Thoracic aorta (tissue), 2 donors: ENCODE measurements at regions not wholly inside any gene's neighbourhood (a gene's known extent, or its start where the extent isn't known, plus 50 kb on each side); places are given as distances from the start of the nearest gene placed in this dataset.

Experiments
- ATAC-seq: fragments of 150-250 bp; one replicate; pipeline ENCODE4 v1.8.0; 2017; ENCODE audit warnings: low read depth; ENCODE audit not compliant: insufficient number of reproducible peaks, low FRiP score
- DNase-seq: peaks from one replicate; pipeline ENCODE4 v3.0.0-alpha.2; 2020; ENCODE audit warnings: low spot score
- H3K27ac ChIP-seq, 2 donors: fragments of 200-600 bp; sonication (generic); 1 replicate in 1 of 2; 2 replicates in 1 of 2; pipeline ENCODE4 v1.5.1; 2016; ENCODE audit warnings: mild to moderate bottlenecking in 2 of 2, moderate library complexity in 2 of 2
- H3K27me3 ChIP-seq: fragments of 200-600 bp; sonication (generic); replicated peaks from 2 replicates; pipeline ENCODE4 v1.6.0; 2016; ENCODE audit warnings: mild to moderate bottlenecking; ENCODE audit not compliant: insufficient read depth
- H3K36me3 ChIP-seq: fragments of 200-600 bp; sonication (generic); one replicate; pipeline ENCODE4 v1.5.1; 2016
- H3K4me1 ChIP-seq, 2 donors: fragments of 200-600 bp; sonication (generic); 1 replicate in 1 of 2; 2 replicates in 1 of 2; pipeline versions ENCODE4 v1.5.1 to v1.6.0; 2016; ENCODE audit warnings: low read depth in 2 of 2, mild to moderate bottlenecking in 1 of 2; ENCODE audit not compliant: control insufficient read depth in 1 of 2
- H3K4me3 ChIP-seq: fragments of 200-600 bp; sonication (generic); 2 replicates; pipeline ENCODE4 v1.5.1; 2016; ENCODE audit warnings: mild to moderate bottlenecking
- H3K9me3 ChIP-seq: fragments of 200-600 bp; sonication (generic); 2 replicates; pipeline ENCODE4 v1.5.1; 2016
- TF ChIP-seq, protein P1 (sequence below): fragments of 200-600 bp; sonication (generic); IDR thresholded peaks from one replicate; pipeline ENCODE4 v1.5.1; 2019; ENCODE audit warnings: antibody characterized with exemption

DNA sequence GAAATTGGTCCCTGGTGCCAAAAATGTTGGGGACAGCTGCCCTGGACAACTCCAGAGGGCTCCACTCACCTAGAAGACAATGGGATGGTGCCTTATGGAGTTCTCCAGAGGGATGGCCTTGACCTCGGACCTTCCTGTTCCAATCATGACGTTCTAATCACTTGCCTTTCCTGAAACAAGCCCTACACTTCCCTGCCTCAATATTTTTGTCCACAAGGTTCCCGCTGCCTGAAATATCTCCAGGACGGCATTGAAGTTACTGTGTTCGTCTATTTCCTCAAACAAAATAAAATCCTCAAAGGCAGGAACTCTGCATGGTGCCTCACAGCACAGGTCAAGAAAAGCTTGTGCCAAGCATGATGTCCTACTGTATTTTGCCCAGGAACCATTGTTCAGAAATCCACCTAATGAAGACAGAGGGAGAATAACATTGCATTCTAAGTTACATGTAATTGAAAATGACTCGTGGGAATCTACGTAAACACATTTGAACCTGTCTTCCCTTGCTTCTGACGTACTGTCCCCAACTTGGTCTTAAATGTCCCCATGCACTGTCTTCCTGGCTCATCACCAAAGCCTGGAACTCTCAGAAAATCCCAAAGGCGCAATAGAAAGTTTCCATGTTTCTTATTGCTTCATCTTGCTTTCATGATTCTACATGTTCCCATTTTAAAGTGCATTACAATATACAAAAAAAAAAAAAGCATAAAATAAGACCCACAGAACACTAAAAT, 342.3 kb upstream of the NRP1 start:
- Histone ChIP-seq H3K27ac (no peak overlapping the region), H3K4me3 (no peak overlapping the region), H3K27me3 (no peaks in the 10 kb centered on the region), H3K4me1 (peaks cover 11 to 12% of the 10 kb centered on the region in 2 donors), H3K36me3 (no peaks in the 10 kb centered on the region), H3K9me3 (no peaks in the 10 kb centered on the region)
- DNase-seq: no peak
- ATAC-seq: no peak
- TF ChIP-seq, protein P1, sequence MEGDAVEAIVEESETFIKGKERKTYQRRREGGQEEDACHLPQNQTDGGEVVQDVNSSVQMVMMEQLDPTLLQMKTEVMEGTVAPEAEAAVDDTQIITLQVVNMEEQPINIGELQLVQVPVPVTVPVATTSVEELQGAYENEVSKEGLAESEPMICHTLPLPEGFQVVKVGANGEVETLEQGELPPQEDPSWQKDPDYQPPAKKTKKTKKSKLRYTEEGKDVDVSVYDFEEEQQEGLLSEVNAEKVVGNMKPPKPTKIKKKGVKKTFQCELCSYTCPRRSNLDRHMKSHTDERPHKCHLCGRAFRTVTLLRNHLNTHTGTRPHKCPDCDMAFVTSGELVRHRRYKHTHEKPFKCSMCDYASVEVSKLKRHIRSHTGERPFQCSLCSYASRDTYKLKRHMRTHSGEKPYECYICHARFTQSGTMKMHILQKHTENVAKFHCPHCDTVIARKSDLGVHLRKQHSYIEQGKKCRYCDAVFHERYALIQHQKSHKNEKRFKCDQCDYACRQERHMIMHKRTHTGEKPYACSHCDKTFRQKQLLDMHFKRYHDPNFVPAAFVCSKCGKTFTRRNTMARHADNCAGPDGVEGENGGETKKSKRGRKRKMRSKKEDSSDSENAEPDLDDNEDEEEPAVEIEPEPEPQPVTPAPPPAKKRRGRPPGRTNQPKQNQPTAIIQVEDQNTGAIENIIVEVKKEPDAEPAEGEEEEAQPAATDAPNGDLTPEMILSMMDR: no peak

DNA sequence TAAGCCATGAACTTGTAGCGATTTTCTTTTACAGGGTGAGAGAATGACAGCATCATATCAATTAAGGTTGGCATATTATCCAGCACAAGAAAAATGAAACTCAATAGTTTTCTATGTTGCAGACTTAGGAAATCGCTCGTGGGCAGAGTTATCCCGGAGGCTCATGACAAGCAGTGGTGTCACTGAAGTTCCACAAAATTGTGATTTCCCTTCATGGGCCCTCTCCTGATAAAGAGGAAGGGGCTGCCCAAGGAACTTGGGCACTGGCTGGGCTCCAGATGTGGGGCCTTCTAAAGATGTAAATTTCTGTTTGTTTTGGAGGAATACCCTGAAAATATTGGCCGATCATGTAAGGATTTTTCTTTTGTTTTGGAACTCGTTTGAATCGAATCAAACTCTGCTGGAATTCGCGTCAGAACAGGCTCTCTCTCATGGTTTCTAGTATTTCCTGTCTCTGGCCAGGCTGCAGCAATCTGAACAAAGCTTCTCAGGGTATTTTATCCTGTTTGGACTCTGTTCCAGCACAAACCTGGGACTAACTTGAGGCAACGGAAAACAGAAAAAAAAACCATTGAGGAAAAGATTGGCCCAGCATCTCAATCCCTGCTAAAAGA, 340.6 kb upstream of the NRP1 start:
- peak overlapping the region; percentile 67 for H3K4me3 ChIP-seq
- H3K4me1 ChIP-seq: peaks cover 11 to 12% of the 10 kb centered on the region in 2 donors
- H3K27ac ChIP-seq: peak overlapping the region in 1 of 2 donors; percentile 37
- DNase-seq (no peak), ATAC-seq (no peak)
- TF ChIP-seq, protein P1: no peak
- no peaks in the 10 kb centered on the region for H3K9me3 ChIP-seq
- no peaks in the 10 kb centered on the region for H3K27me3 ChIP-seq
- no peaks in the 10 kb centered on the region for H3K36me3 ChIP-seq

DNA sequence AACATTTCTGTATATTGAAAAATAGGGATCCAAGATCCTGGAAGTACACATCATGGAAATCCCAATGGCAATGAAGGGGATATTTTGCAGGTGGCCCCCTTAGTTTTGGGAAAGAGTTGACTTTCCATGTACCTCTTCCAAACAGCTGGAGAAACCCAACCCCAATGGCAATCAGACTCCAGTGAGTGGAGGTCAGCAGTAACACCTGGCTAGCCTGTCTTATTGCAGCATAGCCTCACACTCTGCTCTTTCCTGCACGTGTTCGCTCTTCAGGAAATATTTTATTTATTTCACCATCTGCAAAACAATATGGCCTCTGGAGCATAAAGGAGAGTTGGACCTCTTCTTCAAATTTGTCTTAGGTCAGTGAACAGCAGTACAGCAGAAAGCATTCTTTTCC, 340.0 kb upstream of the NRP1 start:
- H3K36me3 ChIP-seq: no peaks in the 10 kb centered on the region
- no peaks in the 10 kb centered on the region for H3K27me3 ChIP-seq
- no peaks in the 10 kb centered on the region for H3K9me3 ChIP-seq
- no peak overlapping the region for H3K4me3 ChIP-seq
- ATAC-seq (no peak), DNase-seq (no peak)
- TF ChIP-seq, protein P1: no peak
- H3K4me1 ChIP-seq: peaks cover 11 to 12% of the 10 kb centered on the region in 2 donors
- H3K27ac ChIP-seq: no peak overlapping the region

DNA sequence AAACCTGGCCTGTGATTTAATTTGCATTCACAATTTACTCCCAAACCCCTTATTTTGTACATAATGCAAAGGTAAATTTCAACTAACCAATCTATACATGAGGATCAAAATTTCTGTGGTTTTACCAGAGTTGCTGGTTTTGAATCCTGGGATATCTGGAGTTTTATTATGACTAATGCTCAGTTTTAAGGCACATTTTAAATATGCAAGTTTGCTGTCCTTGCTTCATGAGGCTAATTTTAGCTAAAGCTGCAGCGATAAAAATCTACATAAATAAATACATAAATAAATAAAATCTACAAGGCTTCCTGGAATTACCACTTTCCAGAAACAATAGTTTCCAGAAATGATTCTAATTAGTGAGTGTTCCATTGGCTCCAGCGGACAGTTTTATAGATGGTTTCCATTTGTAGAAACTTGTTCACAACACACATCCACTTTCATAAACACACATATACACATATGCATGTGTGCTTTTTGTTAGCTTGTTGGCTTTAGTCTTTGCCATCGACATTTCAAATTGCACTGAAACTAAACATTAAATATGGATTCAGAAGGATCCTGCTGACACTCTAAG, 339.5 kb upstream of the NRP1 start:
- Histone ChIP-seq H3K36me3 (no peaks in the 10 kb centered on the region), H3K4me1 (peaks cover 11 to 12% of the 10 kb centered on the region in 2 donors), H3K4me3 (no peak overlapping the region), H3K27ac (no peak overlapping the region), H3K9me3 (no peaks in the 10 kb centered on the region), H3K27me3 (no peaks in the 10 kb centered on the region)
- TF ChIP-seq, protein P1: no peak
- ATAC-seq: no peak
- DNase-seq: no peak

DNA sequence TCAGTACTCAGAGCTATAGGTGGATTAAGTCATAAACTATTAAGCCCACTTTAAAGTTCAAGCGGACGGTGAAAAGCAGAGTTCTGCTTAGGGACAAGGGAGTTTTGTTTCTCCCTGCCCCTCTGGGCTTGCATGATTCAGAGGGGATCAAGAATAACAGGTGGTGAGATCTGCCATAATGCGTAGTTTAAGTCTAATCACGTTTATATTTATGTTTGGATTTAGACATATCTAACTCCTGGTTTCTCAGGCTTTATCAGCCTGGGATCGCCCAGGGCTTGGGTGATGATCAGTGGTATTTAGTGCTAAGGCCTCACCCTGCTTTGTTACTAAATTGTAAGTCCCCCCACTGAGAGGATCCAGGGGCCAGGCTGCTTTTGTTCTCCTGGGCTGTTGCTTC, 335.4 kb upstream of the NRP1 start:
- Histone ChIP-seq H3K9me3 (no peaks in the 10 kb centered on the region), H3K4me1 (peaks cover 0 to 1% of the 10 kb centered on the region in 2 donors), H3K4me3 (no peak overlapping the region), H3K27me3 (no peaks in the 10 kb centered on the region), H3K36me3 (no peaks in the 10 kb centered on the region), H3K27ac (no peak overlapping the region)
- ATAC-seq (no peak), DNase-seq (no peak)
- TF ChIP-seq, protein P1: no peak
